ENCODE measurements at regions not wholly inside any gene's neighbourhood (a gene's known extent, or its start where the extent isn't known, plus 50 kb on each side); places are given as distances from the start of the nearest gene placed in this dataset.

DNA sequence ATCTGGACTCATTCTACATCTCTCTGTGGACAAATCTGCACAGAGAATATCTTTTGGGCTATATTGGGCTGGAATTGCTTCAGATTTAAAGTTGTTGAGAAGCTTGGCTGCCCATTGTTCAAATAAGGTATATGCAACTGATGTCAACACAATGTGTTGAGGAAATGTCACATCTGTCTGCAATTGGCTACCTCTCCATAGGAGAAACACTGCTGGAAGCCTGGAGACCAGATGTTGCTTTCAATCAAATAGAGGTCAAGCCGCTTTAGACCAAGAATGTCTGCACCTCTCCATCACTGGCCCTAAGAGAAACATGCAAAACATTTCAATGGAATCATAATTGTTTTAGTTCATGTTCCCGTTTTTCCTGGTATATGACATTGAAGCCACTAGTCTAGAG lies 720.2 kb downstream of the SLC4A3 start:
- no peak overlapping the region for H3K4me3 ChIP-seq (ENCODE audit: low read length)
- TF ChIP-seq CTCF (conservative IDR thresholded peaks at IDR 0.05; ENCODE audit: low read length): no peak
- DNase-seq (ENCODE audit: low read depth): no peak

- no peak for TF ChIP-seq CTCF (conservative IDR thresholded peaks at IDR 0.05; ENCODE audit: low read length)
- no peak for DNase-seq (ENCODE audit: low read depth)
- no peak overlapping the region for H3K4me3 ChIP-seq (ENCODE audit: low read length)
Observed at GRCh38 chr2:220348206-220348605, 720.8 kb downstream of the SLC4A3 start.

DNA sequence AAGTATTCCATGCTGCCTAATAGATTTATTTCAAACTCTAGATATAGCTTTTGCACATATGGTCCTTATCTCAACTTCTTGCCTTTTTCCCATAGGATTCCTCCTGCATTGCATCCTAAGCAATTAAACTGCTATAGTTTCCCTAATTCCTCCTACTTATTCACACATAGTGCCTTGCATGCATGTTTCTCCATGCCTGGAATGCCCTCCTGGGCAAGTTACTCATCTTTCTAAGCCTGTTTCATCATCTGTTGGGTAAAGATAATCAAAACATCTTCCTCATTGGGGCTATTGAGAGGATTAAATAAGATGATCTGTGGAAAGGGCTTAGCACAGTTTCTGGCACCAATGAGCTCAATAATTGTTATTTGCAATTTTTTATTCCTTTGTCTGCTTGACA lies 726.5 kb downstream of the SLC4A3 start:
- TF ChIP-seq CTCF (conservative IDR thresholded peaks at IDR 0.05; ENCODE audit: low read length): no peak
- no peak overlapping the region for H3K4me3 ChIP-seq (ENCODE audit: low read length)
- peak; percentile 41 for DNase-seq (ENCODE audit: low read depth)

GRCh38 chr2:220356076-220356475 lies 728.6 kb downstream of the SLC4A3 start:
- no peak overlapping the region for H3K4me3 ChIP-seq (ENCODE audit: low read length)
- no peak for DNase-seq (ENCODE audit: low read depth)
- no peak for TF ChIP-seq CTCF (conservative IDR thresholded peaks at IDR 0.05; ENCODE audit: low read length)

DNA sequence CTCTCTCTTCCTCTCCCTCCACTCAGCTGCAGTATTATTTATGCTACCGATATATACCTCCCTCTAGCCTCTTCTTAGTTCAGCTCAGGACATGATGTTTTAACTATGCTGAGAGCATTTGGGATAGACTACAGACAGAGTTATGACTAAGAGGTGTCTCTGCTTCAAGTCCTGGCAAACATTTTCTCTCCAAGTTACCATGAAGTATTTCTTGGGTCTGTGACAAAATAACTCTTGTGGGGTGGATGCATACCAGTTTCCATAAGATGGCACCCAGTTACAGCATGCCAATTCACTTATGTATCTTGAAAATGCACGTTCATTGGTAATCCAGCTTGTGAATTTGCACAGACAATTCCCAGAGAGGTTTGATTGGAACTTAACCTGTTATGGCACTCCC lies 737.6 kb downstream of the SLC4A3 start:
- DNase-seq (ENCODE audit: low read depth): peak; percentile 82
- H3K4me3 ChIP-seq (ENCODE audit: low read length): no peak overlapping the region
- TF ChIP-seq CTCF (conservative IDR thresholded peaks at IDR 0.05; ENCODE audit: low read length): no peak

GRCh38 chr2:220366765-220367164 lies 739.3 kb downstream of the SLC4A3 start:
- no peak for TF ChIP-seq CTCF (conservative IDR thresholded peaks at IDR 0.05; ENCODE audit: low read length)
- no peak for DNase-seq (ENCODE audit: low read depth)
- no peak overlapping the region for H3K4me3 ChIP-seq (ENCODE audit: low read length)

- TF ChIP-seq CTCF (conservative IDR thresholded peaks at IDR 0.05; ENCODE audit: low read length): no peak
- no peak overlapping the region for H3K4me3 ChIP-seq (ENCODE audit: low read length)
- no peak for DNase-seq (ENCODE audit: low read depth)
Observed at GRCh38 chr2:220370764-220371163, 743.3 kb downstream of the SLC4A3 start.

All from AG10803 (cell line).